HCT116 (cell line): ENCODE measurements at regions not wholly inside any gene's neighbourhood (a gene's known extent, or its start where the extent isn't known, plus 50 kb on each side); places are given as distances from the start of the nearest gene placed in this dataset.

ENCODE experiments used
- ATAC-seq: fragments of 200-7000 bp; cut with Tn5 transposase; 2 replicates; pipeline ENCODE4 v1.9.1; 2020; ENCODE audit warnings: mild to moderate bottlenecking, moderate library complexity
- BruUV-seq: library from RNA; stranded (reverse); fragments of 400-500 nt; replicated peaks from 2 replicates; lab custom pipeline; 2021; lab: Mats Ljungman, UMichigan
- CTCF ChIA-PET: fragments of 300-600 bp; sonication (Branson Sonifier 250); formaldehyde crosslinking; loops from one replicate; lab custom pipeline; 2021; ENCODE audit warnings: antibody characterized with exemption; lab: Charles Lee
- POLR2A ChIA-PET: fragments of 300-600, 350-600 bp; sonication (Branson Sonifier 250); formaldehyde crosslinking; loops from one replicate; lab custom pipeline; 2021; ENCODE audit warnings: antibody characterized with exemption; lab: Charles Lee
- RAD21 ChIA-PET, 2 experiments: fragments of 300-600 bp; sonication (Branson Sonifier 250); formaldehyde crosslinking; loops; one replicate each; lab custom pipeline; 2023; ENCODE audit warnings: low total read pairs in 2 of 2; ENCODE audit not compliant: uncharacterized antibody in 2 of 2, unreplicated experiment in 2 of 2, low non-redundant PET in 1 of 2; lab: Charles Lee
- DNase-seq: peaks from one replicate; pipeline ENCODE4 v3.0.0-alpha.2; 2010; ENCODE audit warnings: low read depth, low spot score
- H2AFZ ChIP-seq: fragments of 200-600 bp; shearing (Covaris generic), sonication (generic); 2 replicates; pipeline ENCODE4 v1.6.1; 2017; ENCODE audit warnings: low read depth, mixed run types, mixed read lengths, antibody characterized with exemption, low read length; ENCODE audit not compliant: poor library complexity, severe bottlenecking
- H3K27ac ChIP-seq: 2 replicates; pipeline ENCODE4 v1.5.1; 2012; ENCODE audit warnings: low read depth, low read length
- H3K27me3 ChIP-seq: fragments of 200-600 bp; sonication (generic); 2 replicates; pipeline ENCODE4 v1.6.1; 2016; ENCODE audit warnings: mixed run types, low read length, mixed read lengths; ENCODE audit not compliant: insufficient read depth
- H3K36me3 ChIP-seq, 2 experiments: fragments of 200-500 bp in 1 of 2; fragments of 200-600 bp in 1 of 2; sonication (Bioruptor generic) in 1 of 2; sonication (generic) in 1 of 2; 2 replicates each; pipeline versions ENCODE4 v1.5.1 to v1.6.1; 2014 to 2016; ENCODE audit warnings: low read length in 2 of 2, inconsistent platforms in 1 of 2, mixed read lengths in 1 of 2, mixed run types in 1 of 2; ENCODE audit not compliant: insufficient read depth in 2 of 2, control insufficient read depth in 1 of 2
- H3K4me1 ChIP-seq, 2 experiments: fragments of 200-600 bp in 1 of 2; sonication (generic) in 1 of 2; 2 replicates each; pipeline versions ENCODE4 v1.5.1 to v1.6.1; 2012 to 2017; ENCODE audit warnings: low read length in 2 of 2, inconsistent platforms in 1 of 2, mild to moderate bottlenecking in 1 of 2, mixed read lengths in 1 of 2, mixed run types in 1 of 2, moderate library complexity in 1 of 2; ENCODE audit not compliant: insufficient read depth in 2 of 2, control insufficient read depth in 1 of 2
- H3K4me2 ChIP-seq: fragments of 200-600 bp; sonication (generic); 2 replicates; pipeline ENCODE4 v1.6.1; 2017; ENCODE audit warnings: mixed run types, low read length, mixed read lengths
- H3K4me3 ChIP-seq, 2 experiments: fragments of 200-600 bp in 1 of 2; sonication (generic) in 1 of 2; replicated peaks in 1 of 2; 2 replicates each; pipeline ENCODE4 v1.5.1; 2011 to 2016; ENCODE audit warnings: low read length in 2 of 2, control low read depth in 1 of 2, low read depth in 1 of 2, mild to moderate bottlenecking in 1 of 2, mixed read lengths in 1 of 2, mixed run types in 1 of 2
- H3K79me2 ChIP-seq: fragments of 200-600 bp; sonication (generic); 2 replicates; pipeline ENCODE4 v1.6.1; 2017; ENCODE audit warnings: mild to moderate bottlenecking, mixed run types, low read length, moderate library complexity, mixed read lengths; ENCODE audit not compliant: insufficient read depth
- H3K9ac ChIP-seq: fragments of 200-600 bp; sonication (generic); 2 replicates; pipeline ENCODE4 v1.6.1; 2016; ENCODE audit warnings: low read length, mixed read lengths
- H3K9me2 ChIP-seq: fragments of 200-600 bp; sonication (generic), shearing (Covaris generic); 2 replicates; pipeline ENCODE4 v1.6.1; 2017; ENCODE audit warnings: mixed run types, mild to moderate bottlenecking, moderate library complexity; ENCODE audit not compliant: insufficient read depth
- H3K9me3 ChIP-seq, 2 experiments: fragments of 200-500 bp in 1 of 2; fragments of 200-600 bp in 1 of 2; sonication (Bioruptor generic) in 1 of 2; sonication (generic) in 1 of 2; 2 replicates each; pipeline ENCODE4 v1.6.1; 2014 to 2017; ENCODE audit warnings: low read length in 2 of 2, mixed read lengths in 2 of 2, inconsistent platforms in 1 of 2, low read depth in 1 of 2, mild to moderate bottlenecking in 1 of 2, mixed run types in 1 of 2, moderate library complexity in 1 of 2; ENCODE audit not compliant: control insufficient read depth in 1 of 2, insufficient read depth in 1 of 2
- H4K20me1 ChIP-seq: fragments of 200-600 bp; sonication (generic), shearing (Covaris generic); 2 replicates; pipeline ENCODE4 v1.6.1; 2017; ENCODE audit warnings: mixed run types, mild to moderate bottlenecking, moderate library complexity; ENCODE audit not compliant: insufficient read depth
- CTCF ChIP-seq, 3 experiments: fragments of 200-600 bp in 1 of 3; sonication (generic) in 1 of 3; IDR thresholded peaks in 2 of 3; conservative IDR thresholded peaks in 1 of 3; 2 replicates each; pipeline ENCODE4 v1.5.1; 2012 to 2017; ENCODE audit warnings: low read depth in 2 of 3, low read length in 2 of 3, antibody characterized with exemption in 1 of 3, borderline replicate concordance in 1 of 3, control low read depth in 1 of 3, mild to moderate bottlenecking in 1 of 3, mixed read lengths in 1 of 3, mixed run types in 1 of 3, moderate library complexity in 1 of 3; ENCODE audit not compliant: insufficient read depth in 1 of 3
- EGR1 ChIP-seq: IDR thresholded peaks from 2 replicates; pipeline ENCODE4 v1.6.1; 2012; ENCODE audit warnings: low read depth
- EZH2 ChIP-seq: fragments of 200-600 bp; sonication (generic); IDR thresholded peaks from 2 replicates; pipeline ENCODE4 v1.6.1; 2017; ENCODE audit warnings: antibody characterized with exemption, mixed run types
- FOSL1 ChIP-seq: IDR thresholded peaks from 2 replicates; pipeline ENCODE4 v1.6.1; 2012; ENCODE audit warnings: low read depth
- POLR2A ChIP-seq: IDR thresholded peaks from 2 replicates; pipeline ENCODE4 v1.7.0; 2011; ENCODE audit warnings: borderline replicate concordance; ENCODE audit not compliant: insufficient read depth, insufficient read length; ENCODE audit errors: extremely low read depth
- RAD21 ChIP-seq: IDR thresholded peaks from 2 replicates; pipeline ENCODE4 v1.6.1; 2012; ENCODE audit warnings: low read depth, mild to moderate bottlenecking
- REST ChIP-seq: IDR thresholded peaks from 2 replicates; pipeline ENCODE4 v1.6.1; 2012; ENCODE audit warnings: low read depth
- ZFX ChIP-seq: fragments of 450-650 bp; IDR thresholded peaks from 2 replicates; pipeline ENCODE4 v1.6.1; 2017
- intact Hi-C: fragments of 100-400 bp; cut with micrococcal nuclease; formaldehyde crosslinking; loops from 2 replicates; pipeline ENCODE4 v1.10.0; 2022
- TF ChIP-seq, protein P1 (sequence below): IDR thresholded peaks from 2 replicates; pipeline ENCODE4 v1.6.1; 2012

GRCh38 chr5:3911773-3912172, 316.1 kb downstream of the IRX1 start:
- no peaks in the 10 kb centered on the region for H3K36me3 ChIP-seq
- no peaks in the 10 kb centered on the region for H3K79me2 ChIP-seq
- no peaks in the 10 kb centered on the region for H3K4me1 ChIP-seq
- TF ChIP-seq EGR1, result no peak
- no peak for TF ChIP-seq ZFX
- TF ChIP-seq POLR2A, result no peak
- H3K9me2 ChIP-seq, result no peaks in the 10 kb centered on the region
- H3K27me3 ChIP-seq, result no peaks in the 10 kb centered on the region
- no peak overlapping the region for H3K27ac ChIP-seq
- H3K4me3 ChIP-seq, result no peak overlapping the region
- ChIA-PET POLR2A (no interaction called here), RAD21 (no interaction called here), CTCF (no interaction called here)
- no peaks in the 10 kb centered on the region for H4K20me1 ChIP-seq
- intact Hi-C loops, result no loop called here
- BruUV-seq, result no TSS peak
- no peak overlapping the region for H3K9ac ChIP-seq
- no peak overlapping the region for H3K4me2 ChIP-seq
- no peak for DNase-seq
- no peak overlapping the region for H2AFZ ChIP-seq
- peaks cover 8 to 27% of the 10 kb centered on the region in 2 experiments; a peak in 2 of 4 replicates for H3K9me3 ChIP-seq
- ATAC-seq, result no peak

- H2AFZ ChIP-seq, result no peak overlapping the region
- RAD21 ChIA-PET, result no interaction called here
- no TSS peak for BruUV-seq
Observed at GRCh38 chr5:3912790-3913189, 317.2 kb downstream of the IRX1 start.

More at GRCh38 chr5:3912790-3913189, 317.2 kb downstream of the IRX1 start:
- intact Hi-C loops, result no loop called here
- TF ChIP-seq ZFX, result no peak
- no peak for TF ChIP-seq REST
- no peak for TF ChIP-seq EZH2
- TF ChIP-seq FOSL1, result no peak
- no peak for TF ChIP-seq RAD21
- TF ChIP-seq CTCF (IDR thresholded peaks at IDR 0.05 in 2 of 3, conservative IDR thresholded peaks at IDR 0.05 in 1 of 3; ENCODE audit: borderline replicate concordance in 1 of 3, insufficient read depth in 1 of 3, low read depth in 2 of 3, low read length in 2 of 3), result no peak
- TF ChIP-seq, protein P1, sequence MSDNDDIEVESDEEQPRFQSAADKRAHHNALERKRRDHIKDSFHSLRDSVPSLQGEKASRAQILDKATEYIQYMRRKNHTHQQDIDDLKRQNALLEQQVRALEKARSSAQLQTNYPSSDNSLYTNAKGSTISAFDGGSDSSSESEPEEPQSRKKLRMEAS, result no peak
- H3K27me3 ChIP-seq, result no peaks in the 10 kb centered on the region
- H4K20me1 ChIP-seq, result no peaks in the 10 kb centered on the region
- no peaks in the 10 kb centered on the region for H3K9me2 ChIP-seq
- H3K79me2 ChIP-seq, result no peaks in the 10 kb centered on the region
- ChIA-PET POLR2A (no interaction called here), CTCF (no interaction called here)
- DNase-seq (no peak), ATAC-seq (no peak)
- no peaks in the 10 kb centered on the region for H3K36me3 ChIP-seq
- no peaks in the 10 kb centered on the region for H3K4me1 ChIP-seq
- H3K4me3 ChIP-seq, result no peak overlapping the region
- H3K9me3 ChIP-seq, result peaks cover 8 to 23% of the 10 kb centered on the region in 2 experiments; a peak in 2 of 4 replicates
- H3K27ac ChIP-seq, result no peak overlapping the region
- no peak overlapping the region for H3K4me2 ChIP-seq
- H3K9ac ChIP-seq, result no peak overlapping the region
